HEK293 (cell line): ENCODE measurements at regions not wholly inside any gene's neighbourhood (a gene's known extent, or its start where the extent isn't known, plus 50 kb on each side); places are given as distances from the start of the nearest gene placed in this dataset.

Experiments used
- CTCF ChIA-PET: fragments of 350-600 bp; formaldehyde crosslinking; extraction: SDS; loops from one replicate; lab custom pipeline; 2021; ENCODE audit warnings: antibody characterized with exemption; lab: Yijun Ruan, JAX
- POLR2A ChIA-PET: fragments of 300-600 bp; formaldehyde crosslinking; extraction: SDS; loops from one replicate; lab custom pipeline; 2020; ENCODE audit warnings: antibody characterized with exemption, inconsistent platforms; lab: Yijun Ruan, JAX
- H3K27ac ChIP-seq: fragments of 200-500 bp; sonication (Bioruptor generic); 2 replicates; pipeline ENCODE4 v1.5.1; 2014; ENCODE audit warnings: low read depth, low read length, control low read depth, inconsistent platforms; ENCODE audit errors: extremely low read depth
- H3K36me3 ChIP-seq, 2 experiments: fragments of 200-500 bp in 1 of 2; sonication (Bioruptor generic) in 1 of 2; 1 replicate in 1 of 2; 2 replicates in 1 of 2; pipeline ENCODE4 v1.5.1; 2014 to 2017; ENCODE audit warnings: inconsistent platforms in 2 of 2, low read length in 2 of 2; ENCODE audit not compliant: control insufficient read depth in 2 of 2, insufficient read depth in 1 of 2
- H3K4me1 ChIP-seq: fragments of 200-500 bp; sonication (Bioruptor generic); 2 replicates; pipeline ENCODE4 v1.5.1; 2014; ENCODE audit warnings: mild to moderate bottlenecking, low read length, inconsistent platforms; ENCODE audit not compliant: control insufficient read depth, insufficient read depth
- H3K4me3 ChIP-seq: 2 replicates; pipeline ENCODE4 v1.5.1; 2011; ENCODE audit warnings: low read depth, mild to moderate bottlenecking, control low read depth, low read length, moderate library complexity
- H3K9me3 ChIP-seq: fragments of 200-500 bp; sonication (Bioruptor generic); 2 replicates; pipeline ENCODE4 v1.5.1; 2014; ENCODE audit warnings: low read depth, low read length, inconsistent platforms; ENCODE audit not compliant: control insufficient read depth, insufficient read depth
- EGR2 ChIP-seq: fragments of 450-650 bp; formaldehyde crosslinking; IDR thresholded peaks from 2 replicates; pipeline ENCODE4 v1.5.1; 2016; ENCODE audit warnings: low read depth, missing biosample characterization, missing genetic modification characterization
- GFI1B ChIP-seq: fragments of 450-650 bp; formaldehyde crosslinking; IDR thresholded peaks from 2 replicates; pipeline ENCODE4 v1.5.1; 2016; ENCODE audit warnings: missing biosample characterization, missing genetic modification characterization
- KLF9 ChIP-seq: fragments of 450-650 bp; formaldehyde crosslinking; IDR thresholded peaks from 2 replicates; pipeline ENCODE4 v1.5.1; 2016; ENCODE audit warnings: missing biosample characterization, missing genetic modification characterization, low read depth
- PRDM2 ChIP-seq: fragments of 450-650 bp; formaldehyde crosslinking; IDR thresholded peaks from 2 replicates; pipeline ENCODE4 v1.5.1; 2016; ENCODE audit warnings: missing biosample characterization, missing genetic modification characterization, borderline replicate concordance
- SP3 ChIP-seq: fragments of 450-650 bp; formaldehyde crosslinking; IDR thresholded peaks from 2 replicates; pipeline ENCODE4 v1.5.1; 2016; ENCODE audit warnings: missing biosample characterization, missing genetic modification characterization
- ZBTB1 ChIP-seq: fragments of 450-650 bp; formaldehyde crosslinking; IDR thresholded peaks from 2 replicates; pipeline ENCODE4 v1.5.1; 2016; ENCODE audit warnings: missing biosample characterization, missing genetic modification characterization
- ZBTB6 ChIP-seq: fragments of 450-650 bp; formaldehyde crosslinking; IDR thresholded peaks from 2 replicates; pipeline ENCODE4 v1.5.1; 2017; ENCODE audit warnings: missing biosample characterization, missing genetic modification characterization
- ZNF223 ChIP-seq: fragments of 450-650 bp; formaldehyde crosslinking; IDR thresholded peaks from 2 replicates; pipeline ENCODE4 v1.5.1; 2016; ENCODE audit warnings: missing biosample characterization, missing genetic modification characterization
- ZNF239 ChIP-seq: fragments of 450-650 bp; formaldehyde crosslinking; IDR thresholded peaks from 2 replicates; pipeline ENCODE4 v1.5.1; 2016; ENCODE audit warnings: missing biosample characterization, missing genetic modification characterization
- ZNF266 ChIP-seq: fragments of 450-650 bp; formaldehyde crosslinking; IDR thresholded peaks from 2 replicates; pipeline ENCODE4 v1.5.1; 2016; ENCODE audit warnings: missing biosample characterization, missing genetic modification characterization, low read depth
- ZNF280D ChIP-seq: fragments of 450-650 bp; formaldehyde crosslinking; IDR thresholded peaks from 2 replicates; pipeline ENCODE4 v1.5.1; 2016; ENCODE audit warnings: missing biosample characterization, missing genetic modification characterization
- ZNF362 ChIP-seq: fragments of 450-650 bp; formaldehyde crosslinking; IDR thresholded peaks from 2 replicates; pipeline ENCODE4 v1.5.1; 2016; ENCODE audit warnings: missing biosample characterization, missing genetic modification characterization
- ZNF394 ChIP-seq: fragments of 450-650 bp; formaldehyde crosslinking; IDR thresholded peaks from 2 replicates; pipeline ENCODE4 v1.5.1; 2016; ENCODE audit warnings: missing biosample characterization, missing genetic modification characterization, mild to moderate bottlenecking, moderate library complexity, borderline replicate concordance
- ZNF404 ChIP-seq: fragments of 450-650 bp; formaldehyde crosslinking; IDR thresholded peaks from 2 replicates; pipeline ENCODE4 v1.5.1; 2017; ENCODE audit warnings: missing biosample characterization, missing genetic modification characterization
- ZNF629 ChIP-seq: fragments of 450-650 bp; formaldehyde crosslinking; IDR thresholded peaks from 2 replicates; pipeline ENCODE4 v1.5.1; 2017; ENCODE audit warnings: missing biosample characterization, missing genetic modification characterization
- ZNF658 ChIP-seq: fragments of 450-650 bp; formaldehyde crosslinking; IDR thresholded peaks from 2 replicates; pipeline ENCODE4; 2016; ENCODE audit warnings: missing biosample characterization, missing genetic modification characterization
- ZNF776 ChIP-seq: fragments of 450-650 bp; formaldehyde crosslinking; IDR thresholded peaks from 2 replicates; pipeline ENCODE4 v1.5.0; 2017; ENCODE audit warnings: missing biosample characterization, missing genetic modification characterization, borderline replicate concordance
- ZNF777 ChIP-seq: fragments of 450-650 bp; formaldehyde crosslinking; IDR thresholded peaks from 2 replicates; pipeline ENCODE4 v1.5.1; 2017; ENCODE audit warnings: missing biosample characterization, missing genetic modification characterization, borderline replicate concordance
- ZNF791 ChIP-seq: fragments of 450-650 bp; formaldehyde crosslinking; IDR thresholded peaks from 2 replicates; pipeline ENCODE4 v1.5.1; 2016; ENCODE audit warnings: missing biosample characterization, missing genetic modification characterization
- ZNF830 ChIP-seq: fragments of 450-650 bp; IDR thresholded peaks from 2 replicates; pipeline ENCODE4 v1.5.0; 2018; ENCODE audit warnings: missing biosample characterization, missing genetic modification characterization, low read depth, mild to moderate bottlenecking, moderate library complexity
- ZNF843 ChIP-seq: fragments of 450-650 bp; formaldehyde crosslinking; IDR thresholded peaks from 2 replicates; pipeline ENCODE4 v1.5.1; 2016; ENCODE audit warnings: missing biosample characterization, missing genetic modification characterization

- no peak for TF ChIP-seq ZNF280D (tag by site-specific recombination)
- TF ChIP-seq ZNF658 (tag by site-specific recombination): no peak
Measured at GRCh38 chr9:106683454-106683853, 179.5 kb upstream of the ZNF462 start (continued).

- Histone ChIP-seq H3K27ac (no peak overlapping the region), H3K4me1 (no peaks in the 10 kb centered on the region), H3K9me3 (no peaks in the 10 kb centered on the region), H3K36me3 (no peaks in the 10 kb centered on the region), H3K4me3 (no peak overlapping the region)
- ChIA-PET POLR2A (interaction anchor here (0.7 kb wide), 1 partner anchor 204 kb away, joined by 4 read pairs; no protein-coding TSS in a partner anchor), CTCF (interaction anchor here (1.4 kb wide), 1 partner anchor 9 kb away, joined by 4 read pairs; no protein-coding TSS in a partner anchor)
- TF ChIP-seq EGR2 (tag by site-specific recombination) (no peak), ZNF830 (no peak), ZBTB6 (no peak), ZNF791 (tag by site-specific recombination) (no peak)
Measured at GRCh38 chr9:106684940-106685695, 177.8 kb upstream of the ZNF462 start.

- Histone ChIP-seq H3K9me3 (no peaks in the 10 kb centered on the region), H3K4me1 (no peaks in the 10 kb centered on the region), H3K4me3 (no peak overlapping the region), H3K36me3 (no peaks in the 10 kb centered on the region), H3K27ac (no peak overlapping the region)
- ChIA-PET CTCF (interaction anchor here (1.4 kb wide), 1 partner anchor 9 kb away, joined by 3 read pairs; no protein-coding TSS in a partner anchor), POLR2A (no interaction called here)
- TF ChIP-seq ZBTB1 (tag by site-specific recombination): no peak
- TF ChIP-seq ZNF394 (tag by site-specific recombination): no peak
- no peak for TF ChIP-seq ZNF223 (tag by site-specific recombination)
- TF ChIP-seq ZNF362 (tag by site-specific recombination): no peak
- no peak for TF ChIP-seq PRDM2 (tag by site-specific recombination)
- no peak for TF ChIP-seq GFI1B (tag by site-specific recombination)
- TF ChIP-seq ZNF777 (tag by site-specific recombination): no peak
- no peak for TF ChIP-seq KLF9 (tag by site-specific recombination)
- TF ChIP-seq ZNF629 (tag by site-specific recombination): no peak
- TF ChIP-seq ZNF843 (tag by site-specific recombination): no peak
- no peak for TF ChIP-seq ZNF239
- no peak for TF ChIP-seq ZNF266 (tag by site-specific recombination)
- TF ChIP-seq SP3 (tag by site-specific recombination): no peak
- no peak for TF ChIP-seq ZNF404
- no peak for TF ChIP-seq ZNF791 (tag by site-specific recombination)
- no peak for TF ChIP-seq ZNF776
Measured at GRCh38 chr9:106689089-106689488, 173.9 kb upstream of the ZNF462 start.
